ENCODE measurements at regions not wholly inside any gene's neighbourhood (a gene's known extent, or its start where the extent isn't known, plus 50 kb on each side); places are given as distances from the start of the nearest gene placed in this dataset.
A peak's percentile ranks its signal among the peaks of the same experiment; 100 is the strongest.

DNA sequence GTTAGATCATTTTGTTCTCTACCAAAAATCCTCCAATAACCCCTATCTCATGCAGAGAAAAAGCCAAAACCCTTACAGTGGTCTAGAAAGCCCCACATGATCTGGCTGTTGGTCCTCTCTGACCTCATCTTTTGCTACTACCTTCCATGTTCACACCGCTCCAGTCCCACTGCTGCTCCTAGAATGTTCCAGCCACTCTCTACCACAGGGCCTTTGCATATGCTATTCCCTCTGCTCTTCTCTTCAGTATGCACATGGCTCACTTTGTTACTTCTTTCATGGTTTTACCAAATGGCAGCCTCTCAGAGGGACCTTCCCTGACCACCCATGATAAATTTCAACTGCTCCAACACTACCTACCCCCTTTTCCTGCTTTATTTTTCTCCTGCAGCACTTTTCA lies 193.5 kb upstream of the CCDC150 start:
- DNase-seq: no peak

DNA sequence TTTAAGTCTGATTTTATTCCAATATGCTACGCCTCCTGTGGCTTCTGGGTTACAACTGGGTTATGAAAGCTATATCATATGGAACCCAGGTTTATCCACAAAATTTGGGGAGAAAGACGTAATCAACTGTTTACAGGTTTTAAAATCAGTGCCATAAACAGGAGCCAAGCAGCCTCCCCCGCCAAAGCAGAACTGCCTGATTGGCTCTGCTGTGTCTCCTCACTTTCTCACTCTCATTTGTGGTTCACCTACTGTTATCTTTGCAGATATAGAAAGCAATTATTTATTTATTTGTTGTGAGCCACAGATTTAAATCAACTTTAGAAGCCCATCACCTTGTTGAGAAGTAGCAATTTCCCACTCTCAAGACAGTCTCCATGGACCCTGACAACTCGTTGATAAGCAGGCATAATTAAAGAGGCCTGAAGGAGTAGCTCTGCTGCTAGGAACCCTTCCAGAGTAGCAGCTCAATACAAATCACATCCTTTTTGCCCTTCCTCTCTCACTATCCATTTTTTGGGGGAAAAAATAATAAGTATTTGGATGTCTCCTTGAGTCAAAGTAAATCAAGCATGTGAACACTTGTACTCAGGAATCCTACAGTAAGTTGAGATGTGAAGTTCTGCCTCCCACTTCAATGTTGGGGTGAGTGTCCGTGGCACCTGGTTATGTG lies 191.0 kb upstream of the CCDC150 start:
- no peak for DNase-seq

DNA sequence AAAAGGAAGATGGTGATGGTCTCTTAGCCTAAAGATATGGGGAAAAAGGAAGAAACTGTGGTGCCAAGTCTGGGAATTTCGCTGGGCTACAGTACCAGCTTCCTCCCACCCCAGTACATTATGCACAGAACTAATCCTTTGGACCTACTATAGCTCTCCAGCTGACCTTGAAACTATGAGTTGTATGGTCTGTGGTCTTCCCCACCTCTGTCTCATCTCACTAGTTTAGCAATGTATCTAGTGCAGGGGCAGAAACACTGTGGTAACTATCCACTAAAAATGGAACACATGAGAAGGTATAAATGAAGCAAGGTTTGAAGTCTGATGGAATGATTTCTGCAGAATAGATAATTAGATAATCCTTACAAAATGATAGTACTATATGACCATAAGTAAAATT lies 190.4 kb upstream of the CCDC150 start:
- DNase-seq: no peak

DNA sequence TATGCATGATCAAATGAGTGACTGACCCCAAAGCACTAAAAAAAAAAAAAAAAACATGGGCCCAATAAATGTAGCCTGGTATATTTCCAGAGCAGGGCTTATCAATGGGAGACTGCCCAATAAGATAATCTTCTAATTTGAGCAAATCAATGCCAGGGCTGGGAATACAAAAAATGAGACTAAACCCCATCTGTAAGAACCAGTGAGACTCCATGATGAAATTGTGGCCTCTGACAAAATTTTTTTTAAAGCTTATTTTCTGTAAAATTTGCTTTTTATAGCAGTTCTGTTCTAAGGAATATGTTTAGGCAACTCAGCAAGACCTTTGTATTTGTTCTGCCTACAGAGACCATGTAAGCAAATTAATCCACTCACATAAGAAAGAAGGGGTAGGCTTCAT lies 186.8 kb upstream of the CCDC150 start:
- DNase-seq: no peak

DNA sequence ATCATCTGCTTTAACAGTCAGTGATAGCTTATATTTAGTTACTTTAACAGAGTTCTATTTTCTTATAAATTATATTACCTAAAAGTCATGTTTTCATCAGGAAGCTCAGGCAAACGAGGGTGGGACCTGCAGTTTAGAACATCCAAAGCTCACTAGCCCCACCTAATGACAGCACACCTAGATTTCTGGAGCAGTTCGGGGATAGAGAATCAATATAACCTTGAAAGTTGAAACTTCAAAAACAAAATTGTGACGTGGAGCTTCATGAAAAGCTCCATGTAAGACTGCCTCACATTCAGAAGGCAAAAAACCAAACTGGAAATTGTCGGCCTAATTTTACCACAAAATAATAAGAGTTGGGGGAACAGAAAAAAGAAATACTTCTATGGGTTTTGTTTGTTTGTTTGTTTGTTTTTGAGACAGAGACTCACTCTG lies 185.9 kb upstream of the CCDC150 start:
- peak; percentile 33 for DNase-seq

DNA sequence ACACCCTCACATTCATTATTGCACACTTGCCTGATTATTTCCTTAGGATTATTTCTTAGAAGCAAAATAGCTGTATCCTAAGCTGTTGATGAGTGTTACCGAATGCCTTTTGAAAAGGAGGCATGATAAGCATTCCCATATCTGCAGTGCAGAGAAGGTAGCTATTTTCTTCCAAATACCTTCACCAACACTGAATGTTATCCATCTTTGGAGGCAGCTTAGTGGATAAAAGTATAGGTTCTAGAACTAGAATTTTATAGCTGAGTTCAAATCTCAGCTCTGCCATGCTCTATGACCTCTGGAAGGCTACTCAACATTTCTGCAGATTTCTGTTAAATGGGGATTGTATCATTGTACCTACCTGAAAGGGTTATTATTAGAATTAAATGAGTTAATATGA lies 185.0 kb upstream of the CCDC150 start:
- DNase-seq: no peak

DNA sequence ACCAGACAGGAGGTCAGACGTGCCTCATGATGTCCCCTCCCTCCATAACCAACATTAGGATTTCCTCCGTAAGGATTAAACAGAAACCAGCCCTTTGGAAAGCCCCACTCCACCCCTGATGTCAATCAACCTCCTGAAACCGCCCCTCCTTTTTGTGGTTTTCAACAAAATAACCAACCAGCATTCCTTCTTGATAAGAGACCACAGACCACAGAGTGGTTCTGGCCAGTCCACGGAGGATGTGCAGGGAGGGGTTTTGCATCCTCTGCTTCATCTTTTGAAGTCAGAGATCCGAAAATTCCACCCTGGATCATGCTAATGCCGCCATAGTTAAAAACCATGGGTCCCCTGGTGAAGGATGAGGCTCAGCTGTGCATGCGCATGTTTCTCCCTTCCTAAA lies 180.0 kb upstream of the CCDC150 start:
- no peak for DNase-seq

DNA sequence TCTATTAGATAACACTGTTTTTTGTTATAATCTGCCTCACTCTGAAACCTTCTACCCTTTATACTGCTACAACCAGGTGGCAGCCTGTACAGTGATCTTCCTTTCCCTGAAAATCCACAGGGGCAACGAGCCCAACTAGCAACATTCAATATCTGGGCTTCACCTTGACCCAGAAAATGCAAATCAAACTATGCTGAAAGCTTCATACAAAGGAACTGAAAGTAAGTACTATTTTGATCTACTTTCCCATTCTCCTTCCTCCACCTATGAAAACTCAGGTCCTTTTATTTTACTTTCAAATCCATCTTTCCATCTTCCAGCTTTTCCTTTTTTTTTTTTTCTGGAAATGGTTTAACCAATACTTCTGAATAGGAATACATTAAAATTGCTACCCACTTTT lies 175.8 kb upstream of the CCDC150 start:
- no peak for DNase-seq

DNA sequence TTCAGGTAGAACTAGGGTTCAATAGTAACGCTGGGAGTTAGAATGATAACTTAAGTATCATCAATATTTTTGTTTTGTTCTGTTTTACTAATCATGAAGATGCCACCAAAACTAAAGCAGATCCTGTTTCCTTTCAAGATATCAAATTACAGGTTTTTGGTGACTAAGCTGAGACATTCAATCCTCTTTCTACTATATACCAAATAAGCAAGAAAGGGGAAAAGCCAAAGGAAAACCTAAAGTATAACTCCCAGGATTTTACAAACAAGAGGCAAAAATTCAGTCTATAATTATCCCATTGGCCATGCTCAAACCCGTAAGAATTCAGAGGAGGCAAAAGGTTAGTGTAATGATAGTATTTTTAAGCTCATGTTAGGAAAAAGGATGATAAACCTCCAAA lies 175.2 kb upstream of the CCDC150 start:
- DNase-seq: no peak

DNA sequence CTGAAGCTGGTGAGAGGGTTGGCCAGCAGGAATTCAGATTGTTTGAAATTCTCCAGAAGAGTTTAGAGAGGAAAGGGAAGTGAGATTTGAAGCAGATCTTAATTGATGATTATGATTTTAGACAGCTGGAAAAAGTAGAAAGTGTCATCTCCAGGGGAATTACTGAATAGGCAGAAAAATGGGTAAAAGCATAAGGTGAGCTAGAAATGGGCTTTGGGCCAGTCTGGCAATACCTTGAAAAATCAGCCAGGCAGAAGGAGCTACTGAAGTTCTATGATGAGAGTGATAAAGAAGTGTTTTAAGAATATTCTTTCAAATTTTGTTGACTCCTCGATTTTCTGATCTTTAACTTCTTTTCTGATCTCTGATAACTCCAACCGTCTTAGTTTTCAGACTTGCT lies 172.9 kb upstream of the CCDC150 start:
- no peak for DNase-seq

DNA sequence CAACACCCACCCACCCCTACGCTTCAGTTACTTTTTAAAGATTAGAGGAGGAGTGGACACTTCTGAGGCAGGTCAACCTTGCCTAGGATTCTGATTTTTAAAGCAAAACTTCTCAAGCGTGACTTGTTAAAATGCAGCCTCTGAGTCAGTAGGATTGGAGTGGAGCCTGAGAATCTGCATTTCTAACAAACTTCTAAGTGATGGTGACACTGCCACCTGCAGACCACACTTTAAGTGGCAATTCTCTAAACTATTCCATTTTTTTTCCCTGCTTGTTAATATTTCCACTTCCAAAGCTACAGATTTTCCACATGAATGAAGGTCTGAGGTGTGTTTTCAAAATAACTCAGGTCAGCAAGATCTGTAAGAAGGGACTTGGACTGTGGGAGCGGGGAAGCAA lies 171.1 kb upstream of the CCDC150 start:
- DNase-seq: peak; percentile 20

DNA sequence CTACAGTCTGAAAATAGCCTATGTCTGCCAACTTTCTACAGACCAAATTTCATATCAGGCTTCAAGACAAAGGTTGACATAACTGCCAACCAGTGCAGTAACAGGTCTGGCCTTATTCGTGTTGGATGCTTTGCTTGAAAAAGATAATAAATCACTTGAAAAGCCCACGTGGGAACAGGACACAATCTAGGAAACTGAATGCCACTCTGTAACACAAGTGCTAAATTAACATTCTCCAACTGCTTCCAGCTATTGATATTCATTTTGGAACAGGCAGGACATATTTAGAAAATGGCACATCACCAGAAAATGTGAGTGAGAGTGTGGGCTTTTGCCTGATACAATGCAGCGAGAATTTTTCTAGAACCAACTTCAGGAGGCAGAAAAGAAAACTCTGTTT lies 165.9 kb upstream of the CCDC150 start:
- no peak for DNase-seq

DNA sequence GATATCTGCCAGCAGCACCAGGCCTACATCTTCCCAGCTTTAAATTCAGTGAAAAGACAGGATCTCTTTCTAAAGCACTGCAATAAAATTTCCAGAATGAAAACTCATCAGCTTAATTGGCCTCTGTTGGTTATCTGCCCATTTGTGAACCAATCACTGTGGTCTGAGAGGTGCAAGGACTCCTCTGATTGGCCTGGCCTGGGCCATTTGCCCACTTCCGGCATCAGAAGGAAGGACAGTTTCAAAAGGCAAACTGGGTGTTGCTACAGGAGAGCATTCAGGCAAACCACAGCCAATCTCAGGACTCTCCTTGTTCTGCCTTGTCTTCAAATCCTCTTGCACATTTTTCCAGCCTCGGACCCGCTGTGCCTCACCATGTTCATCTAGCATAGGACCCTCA lies 163.9 kb upstream of the CCDC150 start:
- DNase-seq: no peak

DNA sequence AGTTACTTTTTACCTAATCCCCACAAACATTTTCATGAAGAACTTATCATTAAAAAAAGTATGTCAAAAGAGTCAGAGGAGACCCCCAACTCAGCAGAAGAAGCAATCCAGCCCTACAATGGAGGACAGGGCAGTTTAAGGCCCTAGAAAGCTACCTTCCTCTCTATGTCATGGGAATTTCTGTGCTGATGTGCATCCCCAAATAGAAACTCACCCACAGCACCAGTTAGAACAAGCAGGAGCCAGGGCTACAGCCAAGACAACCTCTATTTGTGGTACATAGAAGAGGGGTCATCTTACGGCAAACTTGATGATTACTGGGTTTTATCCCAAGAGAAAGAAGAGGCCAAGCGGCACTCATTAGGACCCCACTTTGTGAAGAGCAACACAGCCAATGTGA lies 160.9 kb upstream of the CCDC150 start:
- no peak for DNase-seq

DNA sequence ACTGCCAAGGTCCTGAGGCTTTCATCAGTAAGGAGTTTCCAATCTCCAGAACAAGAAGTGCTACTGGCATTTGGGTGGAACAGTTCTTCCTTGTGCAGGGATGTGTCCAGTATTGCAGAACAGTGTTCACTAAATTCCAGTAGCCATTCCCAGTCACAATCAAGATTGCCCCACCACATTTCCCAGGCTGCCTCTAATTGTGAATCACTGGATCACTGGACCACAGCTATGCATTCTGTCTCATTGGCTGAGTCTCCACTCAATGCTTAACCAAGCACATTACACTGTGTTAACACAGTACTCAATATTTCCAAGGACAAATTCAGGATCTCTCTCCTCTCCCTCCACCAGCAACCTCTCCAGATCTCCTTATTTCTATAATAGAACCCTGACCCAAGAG lies 160.2 kb upstream of the CCDC150 start:
- no peak for DNase-seq

DNA sequence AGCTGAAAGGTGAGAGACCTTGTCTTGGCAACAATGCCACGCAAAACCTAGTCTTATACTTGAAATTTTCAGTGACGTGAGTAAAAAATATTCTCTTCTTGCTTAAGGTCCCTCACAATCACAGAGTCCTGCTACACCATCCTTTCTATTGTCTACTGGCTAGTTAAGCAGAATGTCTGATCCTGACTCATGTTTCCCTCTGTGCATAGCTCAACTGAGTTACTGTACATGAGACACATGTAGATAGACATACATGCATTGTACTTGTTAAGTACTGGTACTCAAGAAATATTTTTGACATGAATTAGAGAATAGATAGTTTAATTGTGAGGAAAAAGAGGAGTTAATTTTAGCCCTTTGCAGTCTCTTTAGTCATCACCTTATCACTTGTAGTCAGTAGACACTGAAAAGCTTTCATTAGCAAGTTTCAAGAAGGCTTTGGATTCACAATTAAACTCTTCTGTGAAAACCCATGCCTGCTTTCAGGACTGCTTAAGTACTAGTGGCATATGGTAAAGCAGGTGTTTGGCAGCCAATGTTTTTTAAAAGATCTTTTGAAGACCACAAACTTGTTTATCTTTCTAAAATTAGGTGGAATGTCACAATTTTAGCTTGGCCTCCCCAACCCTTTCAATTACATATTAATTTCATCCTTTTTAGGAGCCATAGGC lies 158.7 kb upstream of the CCDC150 start:
- DNase-seq: no peak

DNA sequence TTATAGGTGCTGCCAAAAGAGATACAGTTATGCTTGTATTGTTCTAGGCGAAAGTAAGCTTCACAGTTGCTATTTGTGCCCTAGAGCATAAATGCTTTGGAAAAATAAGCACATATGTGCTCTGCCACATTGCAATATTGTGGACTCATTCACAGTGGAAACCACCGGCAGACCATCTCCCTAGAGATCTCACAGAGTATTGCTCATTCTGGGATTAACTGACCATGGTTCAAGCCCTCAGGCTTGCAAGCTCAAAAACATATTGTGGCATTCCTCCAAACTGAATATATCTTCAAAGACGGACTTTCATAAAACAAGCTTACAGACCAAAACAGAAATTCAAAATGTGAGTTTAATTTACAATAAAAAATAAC lies 158.2 kb upstream of the CCDC150 start:
- peak; percentile 21 for DNase-seq

DNA sequence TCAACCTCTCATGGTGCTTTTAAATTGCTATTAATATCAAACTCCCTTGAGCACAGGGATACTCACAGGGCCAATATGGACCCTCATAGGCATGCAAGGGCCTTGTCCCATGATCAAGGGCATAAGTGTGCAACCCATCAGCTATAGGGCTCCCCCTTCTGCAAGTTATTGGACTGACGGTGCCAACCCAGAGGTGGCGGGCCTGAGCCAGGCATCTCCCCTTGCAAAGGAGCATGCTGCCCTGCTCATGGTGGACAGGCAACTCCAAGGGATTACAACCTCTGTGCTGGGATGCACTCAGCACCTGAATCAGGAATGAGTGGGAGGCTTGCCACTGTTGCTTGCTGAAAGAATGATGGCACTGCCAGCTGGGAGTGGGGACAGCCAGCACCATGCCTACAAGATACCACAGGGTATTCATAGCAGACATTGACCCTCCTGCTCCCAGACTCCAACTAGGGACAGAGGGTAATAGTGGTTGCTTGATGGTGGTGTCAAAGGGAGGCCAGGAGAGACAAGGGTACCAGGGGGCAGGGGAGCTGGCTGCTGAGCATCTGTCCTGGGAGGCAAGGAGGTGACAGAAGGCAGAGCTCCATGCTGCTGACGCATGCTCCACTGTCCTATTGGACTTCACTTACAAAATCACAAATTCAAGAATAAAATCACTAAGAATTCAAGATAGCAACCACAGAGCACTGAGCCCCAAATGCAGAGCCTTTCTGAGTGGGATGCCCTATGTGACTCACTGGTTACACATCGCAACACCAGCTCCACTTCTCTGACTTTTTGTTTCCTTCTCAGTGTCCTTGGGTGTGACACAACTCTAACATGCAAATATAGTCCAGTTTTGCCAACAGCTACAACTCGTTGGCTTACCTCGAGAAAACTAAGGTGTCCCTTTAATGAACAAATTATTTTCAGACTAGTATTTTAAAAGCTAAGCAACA lies 157.1 kb upstream of the CCDC150 start:
- no peak for DNase-seq

DNA sequence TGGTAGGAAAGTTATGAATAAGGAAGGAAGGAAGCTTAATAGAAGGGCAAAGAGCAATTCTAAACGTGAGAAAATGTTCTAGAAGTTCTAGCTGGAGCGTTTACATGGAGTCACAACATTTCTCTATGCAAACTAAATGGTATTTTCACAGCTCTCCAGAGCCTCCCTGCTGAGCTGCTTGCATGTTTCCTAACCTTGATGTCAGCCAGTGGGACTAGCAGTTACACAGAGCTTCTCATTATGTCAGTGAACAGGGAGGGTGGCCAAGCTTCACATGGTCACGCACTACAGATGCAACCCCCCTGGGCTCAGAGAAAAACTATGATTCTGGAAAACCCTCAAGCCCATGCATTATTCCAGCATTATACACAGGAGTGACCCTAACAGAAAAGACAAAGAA lies 153.4 kb upstream of the CCDC150 start:
- no peak for DNase-seq

DNA sequence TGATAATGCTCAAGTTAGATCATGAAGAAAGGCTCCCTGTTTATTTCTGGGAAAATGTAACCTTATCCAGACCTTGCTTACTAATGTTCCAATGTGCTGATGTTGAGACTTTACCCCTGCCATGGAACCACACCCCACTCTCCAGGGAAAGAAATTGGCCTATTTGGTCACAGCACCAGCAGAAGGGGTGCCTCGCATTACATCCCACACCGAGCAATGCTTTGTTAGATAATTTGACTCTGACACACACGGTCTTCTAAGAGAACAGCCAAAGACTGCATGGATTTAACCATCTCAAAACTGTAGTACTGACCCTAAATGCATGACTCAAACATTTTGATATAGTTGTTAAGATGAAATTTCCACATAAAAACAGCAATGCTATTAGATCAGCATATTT lies 152.1 kb upstream of the CCDC150 start:
- DNase-seq: no peak

DNA sequence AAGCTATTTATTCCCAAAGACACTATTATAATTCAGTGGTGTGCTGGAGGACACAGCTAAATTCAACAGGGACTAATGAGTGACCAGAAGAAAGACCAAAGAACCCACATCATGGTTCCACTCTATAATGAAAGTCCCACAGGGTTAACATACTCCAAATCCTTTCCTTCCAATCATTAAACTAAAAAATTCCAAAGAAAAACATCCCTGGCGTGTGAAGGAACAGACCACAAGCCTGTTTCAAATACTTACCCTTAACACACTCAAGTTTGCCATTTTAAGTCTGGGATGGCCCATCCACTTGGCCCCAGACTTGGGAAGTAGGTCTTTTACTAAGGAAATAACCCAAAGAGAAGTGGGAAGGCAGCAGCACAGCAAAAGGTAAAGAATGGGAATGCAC lies 150.1 kb upstream of the CCDC150 start:
- DNase-seq: no peak

DNA sequence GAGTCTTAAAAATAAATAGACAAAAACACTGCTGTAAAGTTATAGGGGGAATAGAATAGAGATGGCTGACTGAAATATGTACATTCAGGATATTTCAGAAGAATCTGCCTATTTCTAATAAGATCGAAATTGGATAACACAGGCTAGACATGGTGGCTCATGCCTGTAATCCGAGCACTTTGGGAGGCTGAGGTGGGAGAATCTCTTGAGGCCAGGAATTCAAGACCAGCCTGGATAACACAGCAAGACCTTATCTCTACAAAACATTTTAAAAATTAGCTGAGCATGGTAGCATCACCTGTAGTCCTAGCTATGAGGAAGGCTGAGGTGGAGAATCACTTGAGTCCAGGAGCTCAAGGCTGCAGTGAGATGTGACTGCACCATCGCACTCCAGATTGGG lies 146.6 kb upstream of the CCDC150 start:
- no peak for DNase-seq

DNA sequence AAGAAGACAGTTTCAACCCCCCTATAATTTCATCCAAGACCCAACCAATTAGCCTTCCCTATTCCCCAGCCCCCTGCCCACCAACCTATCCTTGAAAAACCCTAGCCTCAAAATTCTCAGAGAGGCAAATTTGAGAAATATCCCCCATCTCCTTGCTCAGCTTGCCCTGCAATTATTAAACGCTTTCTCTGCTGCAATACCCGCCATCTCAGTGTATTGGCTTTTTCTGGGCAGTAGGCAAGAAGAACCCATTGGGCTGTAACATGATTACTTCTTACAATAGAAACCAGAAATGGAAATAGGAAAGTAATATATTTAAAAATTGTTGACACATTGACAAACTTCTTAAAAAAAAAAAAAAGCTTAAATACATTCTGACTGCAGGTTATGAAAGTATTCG lies 140.6 kb upstream of the CCDC150 start:
- no peak for DNase-seq

DNA sequence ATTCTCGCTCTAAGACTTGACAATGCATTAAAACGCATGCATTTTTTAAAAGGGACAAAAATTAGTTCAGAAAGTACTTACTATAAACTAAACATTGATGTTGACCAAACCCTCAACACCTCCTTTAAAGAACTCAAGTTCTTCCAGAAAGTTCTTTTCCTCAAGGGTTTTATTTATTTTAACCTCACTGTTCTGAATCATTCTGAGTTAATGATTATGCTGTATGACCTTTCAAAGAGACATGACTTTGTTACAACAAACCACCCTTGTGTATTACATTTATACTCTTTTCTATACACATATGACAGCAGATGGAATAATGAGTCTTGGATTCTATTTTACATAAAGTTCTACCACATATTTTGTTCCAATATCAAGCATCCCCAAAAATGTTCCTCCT lies 139.8 kb upstream of the CCDC150 start:
- no peak for DNase-seq
